ENCODE measurements at regions not wholly inside any gene's neighbourhood (a gene's known extent, or its start where the extent isn't known, plus 50 kb on each side); places are given as distances from the start of the nearest gene placed in this dataset.

GRCh38 chr18:27263369-27263768 lies 78.3 kb upstream of the CHST9 start:
- no peak for TF ChIP-seq CTCF (IDR thresholded peaks at IDR 0.05)
- no peaks in the 10 kb centered on the region for H3K4me1 ChIP-seq
- ATAC-seq (no peak), DNase-seq (no peak)
- intact Hi-C loops (cut with DNase I): no loop called here
- H3K36me3 ChIP-seq: no peaks in the 10 kb centered on the region
- H3K27me3 ChIP-seq: no peaks in the 10 kb centered on the region
- peaks cover 9% of the 10 kb centered on the region for H3K9me3 ChIP-seq
- no peak overlapping the region for H3K27ac ChIP-seq
- H3K4me3 ChIP-seq: no peak overlapping the region

GRCh38 chr18:27261769-27262549 lies 76.9 kb upstream of the CHST9 start:
- intact Hi-C loops (cut with DNase I): no loop called here
- no peak for TF ChIP-seq CTCF (IDR thresholded peaks at IDR 0.05)
- ATAC-seq: no peak

GRCh38 chr18:27253571-27253970 lies 68.5 kb upstream of the CHST9 start:
- Histone ChIP-seq H3K36me3 (no peaks in the 10 kb centered on the region), H3K4me3 (no peak overlapping the region), H3K27me3 (no peaks in the 10 kb centered on the region), H3K27ac (no peak overlapping the region), H3K4me1 (no peaks in the 10 kb centered on the region), H3K9me3 (no peaks in the 10 kb centered on the region)
- DNase-seq (no peak), ATAC-seq (no peak)
- no peak for TF ChIP-seq CTCF (IDR thresholded peaks at IDR 0.05)
- intact Hi-C loops (cut with DNase I): no loop called here

More at GRCh38 chr18:27261769-27262549, 76.9 kb upstream of the CHST9 start:
- Histone ChIP-seq H3K27me3 (no peaks in the 10 kb centered on the region), H3K4me3 (no peak overlapping the region), H3K27ac (no peak overlapping the region), H3K36me3 (no peaks in the 10 kb centered on the region), H3K4me1 (no peaks in the 10 kb centered on the region), H3K9me3 (peaks cover 9% of the 10 kb centered on the region)
- DNase-seq: no peak

GRCh38 chr18:27250471-27250870 lies 65.4 kb upstream of the CHST9 start:
- no peak for ATAC-seq
- intact Hi-C loops (cut with DNase I): no loop called here
- H3K27me3 ChIP-seq: no peaks in the 10 kb centered on the region
- no peak for TF ChIP-seq CTCF (IDR thresholded peaks at IDR 0.05)
- no peaks in the 10 kb centered on the region for H3K36me3 ChIP-seq
- no peaks in the 10 kb centered on the region for H3K9me3 ChIP-seq
- no peak overlapping the region for H3K27ac ChIP-seq
- DNase-seq: no peak
- H3K4me1 ChIP-seq: no peaks in the 10 kb centered on the region
- H3K4me3 ChIP-seq: no peak overlapping the region

GRCh38 chr18:27249933-27250332 lies 64.8 kb upstream of the CHST9 start:
- Histone ChIP-seq H3K9me3 (no peaks in the 10 kb centered on the region), H3K4me3 (no peak overlapping the region), H3K27me3 (no peaks in the 10 kb centered on the region), H3K4me1 (no peaks in the 10 kb centered on the region), H3K36me3 (no peaks in the 10 kb centered on the region), H3K27ac (no peak overlapping the region)
- ATAC-seq (no peak), DNase-seq (no peak)
- TF ChIP-seq CTCF (IDR thresholded peaks at IDR 0.05): no peak
- intact Hi-C loops (cut with DNase I): no loop called here
